CD14-positive monocyte (primary cell): ENCODE measurements at regions not wholly inside any gene's neighbourhood (a gene's known extent, or its start where the extent isn't known, plus 50 kb on each side); places are given as distances from the start of the nearest gene placed in this dataset.
A peak's percentile ranks its signal among the peaks of the same experiment; 100 is the strongest.

Source experiments
- DNase-seq, 3 donors: peaks; one replicate each; pipeline ENCODE4 v3.0.0-alpha.2; 2011 to 2022
- H2AFZ ChIP-seq: 2 replicates; pipeline ENCODE4 v1.6.0; 2012; ENCODE audit warnings: mild to moderate bottlenecking, low read depth, low read length, inconsistent platforms; ENCODE audit not compliant: insufficient read depth, poor library complexity, severe bottlenecking
- H3K27ac ChIP-seq, 2 donors: 1 replicate in 1 of 2; 2 replicates in 1 of 2; pipeline ENCODE4 v1.5.1; 2012 to 2013; ENCODE audit warnings: low read length in 2 of 2, control low read depth in 1 of 2, inconsistent platforms in 1 of 2, low read depth in 1 of 2, mild to moderate bottlenecking in 1 of 2
- H3K27me3 ChIP-seq, 2 donors: one replicate each; pipeline versions ENCODE4 v1.6.0 to v1.6.1; 2011 to 2013; ENCODE audit warnings: low read length in 2 of 2; ENCODE audit not compliant: control insufficient read depth in 2 of 2, insufficient read depth in 2 of 2
- H3K36me3 ChIP-seq, 2 donors: replicated peaks in 1 of 2; 1 replicate in 1 of 2; 2 replicates in 1 of 2; pipeline versions ENCODE4 v1.5.1 to v1.6.1; 2012 to 2013; ENCODE audit warnings: low read length in 2 of 2, control low read depth in 1 of 2, inconsistent platforms in 1 of 2, mild to moderate bottlenecking in 1 of 2; ENCODE audit not compliant: insufficient read depth in 2 of 2, control insufficient read depth in 1 of 2
- H3K4me1 ChIP-seq, 2 donors: 1 replicate in 1 of 2; 2 replicates in 1 of 2; pipeline versions ENCODE4 v1.5.1 to v1.6.1; 2012 to 2013; ENCODE audit warnings: low read length in 2 of 2, control low read depth in 1 of 2, inconsistent platforms in 1 of 2, mild to moderate bottlenecking in 1 of 2, moderate library complexity in 1 of 2; ENCODE audit not compliant: insufficient read depth in 2 of 2, control insufficient read depth in 1 of 2
- H3K4me2 ChIP-seq: replicated peaks from 2 replicates; pipeline ENCODE3; 2012; ENCODE audit warnings: low read length, moderate library complexity, mild to moderate bottlenecking; ENCODE audit not compliant: poor library complexity, severe bottlenecking; ENCODE audit errors: extremely low read depth
- H3K4me3 ChIP-seq, 3 experiments: fragments of 200-600 bp in 1 of 3; sonication (generic) in 1 of 3; replicated peaks in 1 of 3; 1 replicate in 2 of 3; 2 replicates in 1 of 3; pipeline ENCODE4 v1.5.1; 2011 to 2013; ENCODE audit warnings: low read length in 3 of 3, mild to moderate bottlenecking in 3 of 3, control low read depth in 2 of 3, low read depth in 2 of 3, inconsistent platforms in 1 of 3, moderate library complexity in 1 of 3
- H3K79me2 ChIP-seq: 2 replicates; pipeline ENCODE4 v1.6.0; 2012; ENCODE audit warnings: mild to moderate bottlenecking, control low read depth, inconsistent platforms, low read length, moderate library complexity; ENCODE audit not compliant: insufficient read depth
- H3K9ac ChIP-seq: 2 replicates; pipeline ENCODE4 v1.6.0; 2017; ENCODE audit warnings: low read length, mild to moderate bottlenecking; ENCODE audit not compliant: insufficient read depth, poor library complexity, severe bottlenecking
- H3K9me3 ChIP-seq, 2 donors: replicated peaks in 1 of 2; 1 replicate in 1 of 2; 2 replicates in 1 of 2; pipeline versions ENCODE4 v1.5.1 to v1.6.1; 2012 to 2013; ENCODE audit warnings: low read length in 2 of 2, control low read depth in 1 of 2; ENCODE audit not compliant: control insufficient read depth in 1 of 2, insufficient read depth in 1 of 2
- H4K20me1 ChIP-seq: 2 replicates; pipeline ENCODE4 v1.6.0; 2012; ENCODE audit warnings: mild to moderate bottlenecking, low read length, control low read depth, moderate library complexity; ENCODE audit not compliant: insufficient read depth
- H3K27ac Mint-ChIP-seq, 7 donors: one replicate each; pipeline ENCODE4 v1.8.0; 2020; ENCODE audit warnings: mild to moderate bottlenecking in 7 of 7, mixed read lengths in 7 of 7, moderate library complexity in 6 of 7, inconsistent platforms in 2 of 7
- H3K27me3 Mint-ChIP-seq, 3 donors: one replicate each; pipeline ENCODE4 v1.8.0; 2021 to 2022; ENCODE audit warnings: low read depth in 3 of 3, mild to moderate bottlenecking in 3 of 3, mixed read lengths in 3 of 3, moderate library complexity in 3 of 3, inconsistent platforms in 1 of 3
- H3K36me3 Mint-ChIP-seq, 2 donors: one replicate each; pipeline ENCODE4 v1.8.0; 2020; ENCODE audit warnings: mixed read lengths in 2 of 2, inconsistent platforms in 1 of 2, mild to moderate bottlenecking in 1 of 2
- H3K4me1 Mint-ChIP-seq: one replicate; pipeline ENCODE4 v1.8.0; 2020; ENCODE audit warnings: mild to moderate bottlenecking, mixed read lengths
- H3K4me3 Mint-ChIP-seq, 2 donors: one replicate each; pipeline ENCODE4 v1.8.0; 2020; ENCODE audit warnings: mild to moderate bottlenecking in 2 of 2, mixed read lengths in 2 of 2, moderate library complexity in 1 of 2
- H3K9me3 Mint-ChIP-seq, 7 donors: one replicate each; pipeline ENCODE4 v1.8.0; 2020 to 2022; ENCODE audit warnings: mixed read lengths in 7 of 7, mild to moderate bottlenecking in 6 of 7, moderate library complexity in 6 of 7, inconsistent platforms in 2 of 7
- WGBS: methylation state at CpG from one replicate; pipeline ENCODE4 v1.1.5; 2013; ENCODE audit warnings: missing lambda C conversion rate; ENCODE audit not compliant: insufficient coverage; 5-methylcytosine and 5-hydroxymethylcytosine counted together
- intact Hi-C, 2 donors: fragments of 100-400 bp; cut with micrococcal nuclease; formaldehyde crosslinking; loops; one replicate each; pipeline versions ENCODE4 v1.15.0 to v1.15.1; 2023
- TF ChIP-seq, protein P1 (sequence below): fragments of 200-600 bp; IDR thresholded peaks from one replicate; pipeline ENCODE4 v1.8.0; 2022; ENCODE audit warnings: antibody characterized with exemption, mild to moderate bottlenecking

DNA sequence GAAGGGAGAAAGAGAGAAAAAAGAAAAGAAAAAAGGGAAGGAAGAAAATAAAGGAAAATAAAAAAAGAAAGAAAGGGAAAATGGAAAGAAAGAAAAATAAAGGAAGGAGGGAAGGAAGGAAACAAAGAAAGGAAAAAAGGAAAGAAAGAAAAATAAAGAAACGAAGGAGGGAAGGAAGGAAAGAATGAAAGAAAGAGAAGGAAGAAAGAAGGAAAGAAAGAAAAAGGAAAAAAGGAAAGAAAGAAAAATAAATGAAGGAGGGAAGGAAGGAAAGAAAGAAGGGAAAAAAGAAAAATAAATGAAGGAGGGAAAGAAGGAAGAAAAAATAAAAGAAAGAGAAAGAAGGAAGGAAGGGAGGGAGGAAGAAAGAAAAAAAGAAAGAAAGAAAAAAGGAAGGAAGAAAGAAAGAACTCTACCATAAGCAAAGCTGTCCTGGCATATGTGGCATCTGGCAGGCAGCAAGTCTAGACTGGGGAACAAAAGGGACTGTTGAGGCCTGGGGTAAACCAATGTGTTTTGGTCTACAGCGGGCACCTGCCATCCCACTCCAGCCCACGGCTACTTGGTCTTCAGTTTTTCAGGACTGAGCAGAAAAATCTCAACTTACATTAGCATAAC is 86.9 kb downstream of the TFAP2C start:
- peaks cover under 1% of the 10 kb centered on the region for H3K4me1 Mint-ChIP-seq
- no peak overlapping the region for H3K4me2 ChIP-seq
- no peaks in the 10 kb centered on the region for H3K36me3 Mint-ChIP-seq
- H3K79me2 ChIP-seq = no peaks in the 10 kb centered on the region
- H3K27ac Mint-ChIP-seq = no peak overlapping the region
- intact Hi-C loops = no loop called here
- no peaks in the 10 kb centered on the region for H3K9me3 ChIP-seq
- TF ChIP-seq, protein P1, sequence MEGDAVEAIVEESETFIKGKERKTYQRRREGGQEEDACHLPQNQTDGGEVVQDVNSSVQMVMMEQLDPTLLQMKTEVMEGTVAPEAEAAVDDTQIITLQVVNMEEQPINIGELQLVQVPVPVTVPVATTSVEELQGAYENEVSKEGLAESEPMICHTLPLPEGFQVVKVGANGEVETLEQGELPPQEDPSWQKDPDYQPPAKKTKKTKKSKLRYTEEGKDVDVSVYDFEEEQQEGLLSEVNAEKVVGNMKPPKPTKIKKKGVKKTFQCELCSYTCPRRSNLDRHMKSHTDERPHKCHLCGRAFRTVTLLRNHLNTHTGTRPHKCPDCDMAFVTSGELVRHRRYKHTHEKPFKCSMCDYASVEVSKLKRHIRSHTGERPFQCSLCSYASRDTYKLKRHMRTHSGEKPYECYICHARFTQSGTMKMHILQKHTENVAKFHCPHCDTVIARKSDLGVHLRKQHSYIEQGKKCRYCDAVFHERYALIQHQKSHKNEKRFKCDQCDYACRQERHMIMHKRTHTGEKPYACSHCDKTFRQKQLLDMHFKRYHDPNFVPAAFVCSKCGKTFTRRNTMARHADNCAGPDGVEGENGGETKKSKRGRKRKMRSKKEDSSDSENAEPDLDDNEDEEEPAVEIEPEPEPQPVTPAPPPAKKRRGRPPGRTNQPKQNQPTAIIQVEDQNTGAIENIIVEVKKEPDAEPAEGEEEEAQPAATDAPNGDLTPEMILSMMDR = no peak
- H3K36me3 ChIP-seq = no peaks in the 10 kb centered on the region
- no peak for DNase-seq
- peaks cover 5 to 22% (median 11%) of the 10 kb centered on the region in 3 donors for H3K27me3 Mint-ChIP-seq
- H3K27me3 ChIP-seq = no peaks in the 10 kb centered on the region
- no peak overlapping the region for H2AFZ ChIP-seq
- H4K20me1 ChIP-seq = no peaks in the 10 kb centered on the region
- H3K9me3 Mint-ChIP-seq = peaks cover 0 to 3% (median 2%) of the 10 kb centered on the region in 7 donors
- H3K4me3 ChIP-seq = no peak overlapping the region
- peak overlapping the region in 1 of 2 donors; percentile 18 for H3K4me3 Mint-ChIP-seq
- WGBS = 50% methylated on average over 2 of the region's 3 CpGs
- H3K4me1 ChIP-seq = no peaks in the 10 kb centered on the region
- no peak overlapping the region for H3K9ac ChIP-seq
- H3K27ac ChIP-seq = no peak overlapping the region

DNA sequence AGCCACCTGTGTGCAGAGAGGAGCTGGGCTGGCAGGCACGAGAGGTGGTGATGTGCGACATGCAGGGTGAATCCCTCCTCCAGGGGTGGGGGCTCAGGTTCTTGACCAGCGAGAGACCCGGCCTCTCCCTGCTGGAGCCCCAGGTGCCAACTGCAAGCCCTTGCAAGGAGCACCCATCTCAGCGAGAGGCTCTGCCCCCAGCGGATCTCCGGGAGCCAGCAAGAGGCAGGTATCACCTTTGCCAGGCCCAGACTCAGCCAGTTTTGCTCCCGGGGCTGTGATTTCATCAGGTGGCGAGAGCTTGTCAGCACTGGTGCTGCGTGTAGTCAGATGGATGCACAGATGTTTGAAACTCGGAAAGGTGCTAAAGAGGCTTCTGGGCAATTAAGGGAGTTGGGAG is 87.7 kb downstream of the TFAP2C start:
- Histone ChIP-seq H4K20me1 (no peaks in the 10 kb centered on the region), H3K27ac (no peak overlapping the region), H2AFZ (no peak overlapping the region), H3K4me1 (peaks cover 7% of the 10 kb centered on the region in 2 donors), H3K9me3 (no peaks in the 10 kb centered on the region), H3K27me3 (no peaks in the 10 kb centered on the region), H3K4me3 (no peak overlapping the region), H3K9ac (no peak overlapping the region), H3K79me2 (no peaks in the 10 kb centered on the region), H3K36me3 (no peaks in the 10 kb centered on the region), H3K4me2 (no peak overlapping the region)
- Mint-ChIP-seq H3K27me3 (peaks cover 4 to 17% (median 5%) of the 10 kb centered on the region in 3 donors), H3K4me3 (no peak overlapping the region), H3K36me3 (no peaks in the 10 kb centered on the region), H3K27ac (no peak overlapping the region), H3K9me3 (peaks cover 0 to 3% (median 1%) of the 10 kb centered on the region in 7 donors), H3K4me1 (peaks cover 7% of the 10 kb centered on the region)
- 89% methylated on average over 10 of the region's 11 CpGs for WGBS
- intact Hi-C loops = no loop called here
- TF ChIP-seq, protein P1 = no peak
- no peak for DNase-seq
